Gastroesophageal sphincter (tissue), 4 donors: ENCODE measurements at regions not wholly inside any gene's neighbourhood (a gene's known extent, or its start where the extent isn't known, plus 50 kb on each side); places are given as distances from the start of the nearest gene placed in this dataset.

Source experiments
- ATAC-seq: fragments of 150-250 bp; one replicate; pipeline ENCODE4 v1.9.1; 2016; ENCODE audit warnings: mild to moderate bottlenecking, moderate library complexity
- H3K27ac ChIP-seq, 4 donors: fragments of 200-600 bp; sonication (generic) in 3 of 4; 1 replicate in 3 of 4; 2 replicates in 1 of 4; pipeline ENCODE4 v1.5.1; 2016 to 2019
- H3K27me3 ChIP-seq: fragments of 200-600 bp; sonication (generic); one replicate; pipeline ENCODE4 v1.5.1; 2019
- H3K36me3 ChIP-seq, 2 donors: fragments of 200-600 bp; sonication (generic); one replicate each; pipeline ENCODE4 v1.5.1; 2019; ENCODE audit warnings: control low read depth in 1 of 2
- H3K4me1 ChIP-seq, 3 donors: fragments of 200-600 bp; sonication (generic); 1 replicate in 2 of 3; 2 replicates in 1 of 3; pipeline ENCODE4 v1.5.1; 2016 to 2019; ENCODE audit warnings: control low read depth in 2 of 3
- H3K4me3 ChIP-seq, 2 donors: fragments of 200-600 bp; sonication (generic); one replicate each; pipeline ENCODE4 v1.5.1; 2019; ENCODE audit warnings: mild to moderate bottlenecking in 1 of 2, moderate library complexity in 1 of 2
- H3K9me3 ChIP-seq, 3 donors: fragments of 200-600 bp; sonication (generic); one replicate each; pipeline ENCODE4 v1.5.1; 2017 to 2019; ENCODE audit warnings: control low read depth in 2 of 3
- EP300 ChIP-seq: sonication (generic); formaldehyde crosslinking; IDR thresholded peaks from one replicate; pipeline ENCODE4 v1.6.1; 2017; ENCODE audit warnings: antibody characterized with exemption, mild to moderate bottlenecking
- POLR2A ChIP-seq, 2 donors: fragments of 450-650 bp; IDR thresholded peaks; one replicate each; pipeline ENCODE4 v1.6.1; 2017; ENCODE audit warnings: antibody characterized with exemption in 2 of 2, mild to moderate bottlenecking in 2 of 2, moderate library complexity in 1 of 2
- POLR2AphosphoS5 ChIP-seq: sonication (generic); formaldehyde crosslinking; IDR thresholded peaks from one replicate; pipeline ENCODE4 v1.6.1; 2017; ENCODE audit warnings: antibody characterized with exemption
- WGBS, 2 donors: methylation state at CpG; one replicate each; pipeline ENCODE4 v1.1.5; 2018; ENCODE audit warnings: low coverage in 1 of 2; 5-methylcytosine and 5-hydroxymethylcytosine counted together
- TF ChIP-seq, protein P1 (sequence below), 4 experiments: fragments of 200-600 bp in 2 of 4; fragments of 450-650 bp in 2 of 4; sonication (generic) in 1 of 4; IDR thresholded peaks; one replicate each; pipeline ENCODE4 v1.5.1; 2017 to 2019; ENCODE audit warnings: antibody characterized with exemption in 4 of 4, mild to moderate bottlenecking in 2 of 4, moderate library complexity in 2 of 4

DNA sequence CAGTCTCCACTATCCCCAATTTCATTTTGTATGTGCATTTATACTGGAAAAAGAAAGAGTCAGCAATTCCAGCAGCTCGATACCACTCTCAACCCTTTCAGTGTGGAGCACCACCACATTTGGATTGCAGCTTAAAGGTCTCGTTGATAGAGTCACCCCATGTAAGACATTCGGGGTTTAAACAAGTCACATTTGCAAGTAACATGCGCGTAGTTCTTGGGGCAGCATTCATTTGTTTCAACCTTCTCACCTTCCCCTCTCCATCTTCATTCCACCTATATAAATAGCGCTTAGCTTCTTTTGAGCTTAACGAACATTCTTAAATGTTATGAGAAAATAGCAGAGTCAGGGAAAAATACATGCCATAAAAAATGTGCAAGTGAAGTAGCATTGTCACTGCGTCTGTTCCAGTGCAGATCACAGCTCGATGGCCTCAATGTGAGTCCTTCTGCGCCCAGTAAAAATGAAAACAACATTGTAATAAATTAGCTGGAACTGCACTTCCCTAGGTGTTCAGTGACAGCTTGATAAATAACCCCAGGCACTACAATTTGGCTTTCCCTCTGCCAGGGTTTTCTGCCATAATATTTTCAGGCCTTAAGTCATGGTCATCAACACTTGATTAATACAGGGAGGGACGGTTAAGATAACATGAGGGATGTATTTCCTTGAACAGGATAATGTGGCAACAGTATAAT, 737.8 kb upstream of the NRSN1 start:
- no peak overlapping the region for H3K4me3 ChIP-seq
- no peaks in the 10 kb centered on the region for H3K9me3 ChIP-seq
- no peaks in the 10 kb centered on the region for H3K4me1 ChIP-seq
- H3K27ac ChIP-seq = no peak overlapping the region
- WGBS, 2 donors = 74 to 84% methylated on average over 10 to 11 of the region's 11 CpGs
- no peak for ATAC-seq
- no peaks in the 10 kb centered on the region for H3K36me3 ChIP-seq
- TF ChIP-seq, protein P1, sequence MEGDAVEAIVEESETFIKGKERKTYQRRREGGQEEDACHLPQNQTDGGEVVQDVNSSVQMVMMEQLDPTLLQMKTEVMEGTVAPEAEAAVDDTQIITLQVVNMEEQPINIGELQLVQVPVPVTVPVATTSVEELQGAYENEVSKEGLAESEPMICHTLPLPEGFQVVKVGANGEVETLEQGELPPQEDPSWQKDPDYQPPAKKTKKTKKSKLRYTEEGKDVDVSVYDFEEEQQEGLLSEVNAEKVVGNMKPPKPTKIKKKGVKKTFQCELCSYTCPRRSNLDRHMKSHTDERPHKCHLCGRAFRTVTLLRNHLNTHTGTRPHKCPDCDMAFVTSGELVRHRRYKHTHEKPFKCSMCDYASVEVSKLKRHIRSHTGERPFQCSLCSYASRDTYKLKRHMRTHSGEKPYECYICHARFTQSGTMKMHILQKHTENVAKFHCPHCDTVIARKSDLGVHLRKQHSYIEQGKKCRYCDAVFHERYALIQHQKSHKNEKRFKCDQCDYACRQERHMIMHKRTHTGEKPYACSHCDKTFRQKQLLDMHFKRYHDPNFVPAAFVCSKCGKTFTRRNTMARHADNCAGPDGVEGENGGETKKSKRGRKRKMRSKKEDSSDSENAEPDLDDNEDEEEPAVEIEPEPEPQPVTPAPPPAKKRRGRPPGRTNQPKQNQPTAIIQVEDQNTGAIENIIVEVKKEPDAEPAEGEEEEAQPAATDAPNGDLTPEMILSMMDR (IDR thresholded peaks at IDR 0.05) = no peak
- no peak for TF ChIP-seq POLR2A (IDR thresholded peaks at IDR 0.05)
- TF ChIP-seq EP300 = no peak
- no peak for TF ChIP-seq POLR2AphosphoS5
- H3K27me3 ChIP-seq = no peaks in the 10 kb centered on the region

- Histone ChIP-seq H3K27me3 (no peaks in the 10 kb centered on the region), H3K27ac (no peak overlapping the region), H3K4me1 (no peaks in the 10 kb centered on the region), H3K9me3 (no peaks in the 10 kb centered on the region), H3K4me3 (no peak overlapping the region), H3K36me3 (no peaks in the 10 kb centered on the region)
- ATAC-seq = no peak
- TF ChIP-seq, protein P1 (IDR thresholded peaks at IDR 0.05) = no peak
- TF ChIP-seq POLR2AphosphoS5 (no peak), EP300 (no peak), POLR2A (IDR thresholded peaks at IDR 0.05) (no peak)
- WGBS, 2 donors = 82 to 93% methylated on average over 3 of the region's 3 CpGs
Measured at GRCh38 chr6:23389386-23389785, 736.6 kb upstream of the NRSN1 start.

DNA sequence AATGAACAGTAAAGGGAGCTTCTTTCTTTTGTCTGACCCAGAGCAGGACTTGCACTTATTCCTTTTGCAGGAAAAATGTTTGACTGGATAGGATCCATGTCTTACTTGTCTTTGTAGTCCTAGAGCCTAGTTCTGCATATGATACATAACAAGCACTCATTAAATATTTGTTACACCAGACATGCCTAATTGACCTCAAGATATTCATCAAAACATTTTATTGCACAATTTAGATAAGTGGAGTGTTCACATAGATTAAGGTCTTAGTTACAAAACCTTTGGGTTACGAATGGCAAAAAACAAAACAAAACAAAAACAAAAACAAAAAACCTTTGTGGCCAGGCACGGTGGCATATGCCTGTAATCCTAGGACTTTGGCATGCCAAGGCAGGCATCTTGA, 735.8 kb upstream of the NRSN1 start:
- TF ChIP-seq, protein P1 (IDR thresholded peaks at IDR 0.05) = no peak
- no peak for TF ChIP-seq POLR2A (IDR thresholded peaks at IDR 0.05)
- TF ChIP-seq POLR2AphosphoS5 = no peak
- no peak for TF ChIP-seq EP300
- Histone ChIP-seq H3K4me3 (no peak overlapping the region), H3K27ac (no peak overlapping the region), H3K27me3 (no peaks in the 10 kb centered on the region), H3K4me1 (no peaks in the 10 kb centered on the region), H3K9me3 (no peaks in the 10 kb centered on the region), H3K36me3 (no peaks in the 10 kb centered on the region)
- ATAC-seq = no peak
- 60 to 95% methylated on average over 1 to 2 of the region's 2 CpGs for WGBS, 2 donors

GRCh38 chr6:23394681-23395080, 731.3 kb upstream of the NRSN1 start:
- no peak overlapping the region for H3K27ac ChIP-seq
- no peak for ATAC-seq
- TF ChIP-seq POLR2A (IDR thresholded peaks at IDR 0.05) (no peak), EP300 (no peak), POLR2AphosphoS5 (no peak)
- TF ChIP-seq, protein P1 (IDR thresholded peaks at IDR 0.05) = no peak
- no peaks in the 10 kb centered on the region for H3K36me3 ChIP-seq
- no peaks in the 10 kb centered on the region for H3K4me1 ChIP-seq
- 0 to 65% methylated on average over 1 to 2 of the region's 2 CpGs for WGBS, 2 donors
- H3K9me3 ChIP-seq = no peaks in the 10 kb centered on the region
- no peaks in the 10 kb centered on the region for H3K27me3 ChIP-seq
- no peak overlapping the region for H3K4me3 ChIP-seq

- no peak overlapping the region for H3K4me3 ChIP-seq
- ATAC-seq = no peak
- H3K4me1 ChIP-seq = no peaks in the 10 kb centered on the region
- no peaks in the 10 kb centered on the region for H3K36me3 ChIP-seq
- TF ChIP-seq EP300 (no peak), POLR2A (IDR thresholded peaks at IDR 0.05) (no peak), POLR2AphosphoS5 (no peak)
- TF ChIP-seq, protein P1 (IDR thresholded peaks at IDR 0.05) = no peak
- no peaks in the 10 kb centered on the region for H3K27me3 ChIP-seq
- no peak overlapping the region for H3K27ac ChIP-seq
- WGBS, 2 donors = 89 to 93% methylated on average over 2 of the region's 2 CpGs
- no peaks in the 10 kb centered on the region for H3K9me3 ChIP-seq
Measured at GRCh38 chr6:23395381-23395780, 730.6 kb upstream of the NRSN1 start.
